Body of pancreas (tissue), 4 donors: ENCODE measurements at regions not wholly inside any gene's neighbourhood (a gene's known extent, or its start where the extent isn't known, plus 50 kb on each side); places are given as distances from the start of the nearest gene placed in this dataset.

ENCODE experiments used
- POLR2A ChIP-seq, 3 donors: fragments of 450-650 bp; IDR thresholded peaks; one replicate each; pipeline ENCODE4 v1.6.1; 2016; ENCODE audit warnings: antibody characterized with exemption in 3 of 3, mild to moderate bottlenecking in 2 of 3
- TF ChIP-seq, protein P1 (sequence below), 7 experiments: fragments of 450-650 bp in 4 of 7; fragments of 200-600 bp in 3 of 7; sonication (generic) in 3 of 7; IDR thresholded peaks; one replicate each; pipeline ENCODE4 v1.5.1; 2016 to 2019; ENCODE audit warnings: antibody characterized with exemption in 7 of 7

DNA sequence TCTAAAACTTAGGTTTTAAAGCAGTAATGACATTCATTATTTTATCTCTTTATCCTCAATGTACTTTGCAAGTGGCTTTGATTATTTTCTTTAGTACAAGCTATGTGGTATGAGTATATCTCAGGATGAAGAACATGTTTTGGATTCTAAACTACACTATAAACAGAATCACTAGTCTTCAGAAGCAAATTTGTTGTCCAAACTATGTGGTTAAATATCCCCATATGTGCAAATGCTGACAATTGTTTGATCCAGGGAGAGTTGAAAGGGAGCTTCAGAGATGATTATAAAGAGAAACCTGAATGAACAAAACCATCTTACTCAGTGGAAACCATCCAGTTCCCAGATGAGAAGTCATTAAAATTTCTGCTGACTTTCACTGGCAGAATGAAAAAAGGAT, 179.3 kb downstream of the MDFIC start:
- TF ChIP-seq, protein P1, sequence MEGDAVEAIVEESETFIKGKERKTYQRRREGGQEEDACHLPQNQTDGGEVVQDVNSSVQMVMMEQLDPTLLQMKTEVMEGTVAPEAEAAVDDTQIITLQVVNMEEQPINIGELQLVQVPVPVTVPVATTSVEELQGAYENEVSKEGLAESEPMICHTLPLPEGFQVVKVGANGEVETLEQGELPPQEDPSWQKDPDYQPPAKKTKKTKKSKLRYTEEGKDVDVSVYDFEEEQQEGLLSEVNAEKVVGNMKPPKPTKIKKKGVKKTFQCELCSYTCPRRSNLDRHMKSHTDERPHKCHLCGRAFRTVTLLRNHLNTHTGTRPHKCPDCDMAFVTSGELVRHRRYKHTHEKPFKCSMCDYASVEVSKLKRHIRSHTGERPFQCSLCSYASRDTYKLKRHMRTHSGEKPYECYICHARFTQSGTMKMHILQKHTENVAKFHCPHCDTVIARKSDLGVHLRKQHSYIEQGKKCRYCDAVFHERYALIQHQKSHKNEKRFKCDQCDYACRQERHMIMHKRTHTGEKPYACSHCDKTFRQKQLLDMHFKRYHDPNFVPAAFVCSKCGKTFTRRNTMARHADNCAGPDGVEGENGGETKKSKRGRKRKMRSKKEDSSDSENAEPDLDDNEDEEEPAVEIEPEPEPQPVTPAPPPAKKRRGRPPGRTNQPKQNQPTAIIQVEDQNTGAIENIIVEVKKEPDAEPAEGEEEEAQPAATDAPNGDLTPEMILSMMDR (IDR thresholded peaks at IDR 0.05), result no peak
- TF ChIP-seq POLR2A (IDR thresholded peaks at IDR 0.05), result no peak
